GM12892 (cell line): ENCODE measurements at regions not wholly inside any gene's neighbourhood (a gene's known extent, or its start where the extent isn't known, plus 50 kb on each side); places are given as distances from the start of the nearest gene placed in this dataset.

Experiments
- POLR2A ChIP-seq: IDR thresholded peaks from 2 replicates; pipeline ENCODE4 v1.6.1; 2011; ENCODE audit warnings: low read depth, low read length, control low read depth
- POLR2AphosphoS5 ChIP-seq: IDR thresholded peaks from 2 replicates; pipeline ENCODE4 v1.6.1; 2011; ENCODE audit warnings: low read depth, low read length, control low read depth
- TAF1 ChIP-seq: IDR thresholded peaks from 2 replicates; pipeline ENCODE4 v1.6.1; 2011; ENCODE audit warnings: low read depth, mild to moderate bottlenecking, control low read depth, low read length, borderline replicate concordance

GRCh38 chr4:124828382-124828781 is 115.8 kb upstream of the ANKRD50 start:
- no peak for TF ChIP-seq TAF1
- TF ChIP-seq POLR2A, result no peak
- no peak for TF ChIP-seq POLR2AphosphoS5
